Esophagus (tissue), 2 donors: ENCODE measurements at regions not wholly inside any gene's neighbourhood (a gene's known extent, or its start where the extent isn't known, plus 50 kb on each side); places are given as distances from the start of the nearest gene placed in this dataset.

Experiments
- H3K27ac ChIP-seq, 2 donors: one replicate each; pipeline ENCODE4 v1.5.1; 2013; ENCODE audit warnings: low read depth in 2 of 2, mild to moderate bottlenecking in 2 of 2, inconsistent platforms in 1 of 2, low read length in 1 of 2, moderate library complexity in 1 of 2
- H3K27me3 ChIP-seq, 2 donors: one replicate each; pipeline ENCODE4 v1.6.1; 2013; ENCODE audit warnings: low read length in 2 of 2, control low read depth in 1 of 2, mild to moderate bottlenecking in 1 of 2; ENCODE audit not compliant: insufficient read depth in 2 of 2, control insufficient read depth in 1 of 2
- H3K36me3 ChIP-seq, 2 donors: one replicate each; pipeline ENCODE4 v1.6.1; 2013; ENCODE audit warnings: low read length in 1 of 2; ENCODE audit not compliant: control insufficient read depth in 2 of 2, insufficient read depth in 2 of 2
- H3K4me1 ChIP-seq, 2 donors: one replicate each; pipeline ENCODE4 v1.6.1; 2013; ENCODE audit warnings: low read length in 1 of 2; ENCODE audit not compliant: control insufficient read depth in 2 of 2, insufficient read depth in 2 of 2
- H3K4me3 ChIP-seq, 2 donors: one replicate each; pipeline ENCODE4 v1.5.1; 2013; ENCODE audit warnings: low read length in 2 of 2, mild to moderate bottlenecking in 2 of 2, low read depth in 1 of 2, moderate library complexity in 1 of 2
- H3K9me3 ChIP-seq, 2 donors: one replicate each; pipeline ENCODE4 v1.6.1; 2013; ENCODE audit warnings: mild to moderate bottlenecking in 2 of 2, low read depth in 1 of 2, low read length in 1 of 2, moderate library complexity in 1 of 2; ENCODE audit not compliant: control insufficient read depth in 2 of 2, insufficient read depth in 1 of 2
- WGBS, 2 donors: extraction: QIAGEN DNeasy Blood & Tissue Kit; methylation state at CpG; one replicate each; pipeline ENCODE4 v1.1.7; 2013; 5-methylcytosine and 5-hydroxymethylcytosine counted together
- donor health status: healthy with polysubstance abuse.
- donor health status: Bipolar disorder and iron deficiency.

DNA sequence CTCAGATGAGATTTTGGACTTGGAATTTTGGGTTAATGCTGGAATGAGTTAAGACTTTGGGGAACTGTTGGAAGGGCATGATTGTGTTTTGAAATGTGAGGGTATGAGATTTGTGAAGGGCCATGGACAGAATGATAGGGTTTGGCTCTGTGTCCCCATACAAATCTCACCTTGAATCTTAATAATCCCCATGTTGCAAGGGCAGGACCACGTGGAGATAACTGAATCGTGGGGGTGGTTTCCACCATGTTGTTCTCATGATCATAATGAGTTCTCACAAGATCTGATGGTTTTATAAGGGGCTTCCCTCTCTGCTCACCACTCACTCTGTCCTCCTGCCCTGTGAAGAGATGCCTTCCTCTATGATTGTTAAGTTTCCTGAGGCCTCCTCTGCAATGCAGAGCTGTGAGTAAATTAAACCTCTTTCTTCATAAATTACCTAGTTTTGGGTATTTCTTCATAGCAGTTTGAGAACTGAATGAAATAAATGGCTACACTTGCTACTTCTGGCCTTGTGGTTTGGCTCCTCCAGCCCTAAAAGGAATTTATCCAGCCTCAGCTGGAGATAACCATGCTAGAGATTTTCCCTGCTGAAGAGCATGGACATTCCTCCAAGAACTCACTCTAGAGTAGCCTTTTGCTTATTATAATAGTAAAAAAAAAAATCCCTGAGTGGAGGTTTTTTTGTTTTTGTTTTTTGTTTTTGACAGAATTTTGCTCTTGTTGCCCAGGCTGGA is 144.3 kb upstream of the TFPI start:
- no peaks in the 10 kb centered on the region for H3K4me1 ChIP-seq
- H3K9me3 ChIP-seq: no peaks in the 10 kb centered on the region
- WGBS, 2 donors: 70 to 79% methylated on average over 2 of the region's 2 CpGs
- H3K27me3 ChIP-seq: no peaks in the 10 kb centered on the region
- H3K36me3 ChIP-seq: no peaks in the 10 kb centered on the region
- H3K4me3 ChIP-seq: no peak overlapping the region
- no peak overlapping the region for H3K27ac ChIP-seq

DNA sequence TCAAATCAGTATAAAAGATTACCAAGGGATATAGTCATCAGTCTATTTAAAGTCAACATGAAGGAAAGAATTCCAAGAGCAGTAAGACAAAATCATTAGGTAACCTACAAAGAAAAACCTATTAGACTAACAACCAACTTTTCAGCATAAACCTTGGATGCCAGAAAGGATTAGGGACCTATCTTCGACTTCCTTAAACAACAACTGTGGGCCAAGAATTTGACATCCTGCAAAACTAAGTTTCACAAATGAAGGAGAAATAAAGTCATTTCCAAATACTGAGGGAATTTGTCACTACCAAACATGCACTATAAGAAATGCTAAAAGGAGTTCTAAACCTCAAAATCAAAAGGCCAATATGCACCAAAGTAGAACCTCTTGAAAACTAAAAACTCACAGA is 147.9 kb upstream of the TFPI start:
- Histone ChIP-seq H3K4me1 (no peaks in the 10 kb centered on the region), H3K4me3 (no peak overlapping the region), H3K36me3 (no peaks in the 10 kb centered on the region), H3K9me3 (no peaks in the 10 kb centered on the region), H3K27ac (no peak overlapping the region), H3K27me3 (no peaks in the 10 kb centered on the region)
- 39 to 43% methylated on average over 1 of the region's 1 CpG for WGBS, 2 donors

DNA sequence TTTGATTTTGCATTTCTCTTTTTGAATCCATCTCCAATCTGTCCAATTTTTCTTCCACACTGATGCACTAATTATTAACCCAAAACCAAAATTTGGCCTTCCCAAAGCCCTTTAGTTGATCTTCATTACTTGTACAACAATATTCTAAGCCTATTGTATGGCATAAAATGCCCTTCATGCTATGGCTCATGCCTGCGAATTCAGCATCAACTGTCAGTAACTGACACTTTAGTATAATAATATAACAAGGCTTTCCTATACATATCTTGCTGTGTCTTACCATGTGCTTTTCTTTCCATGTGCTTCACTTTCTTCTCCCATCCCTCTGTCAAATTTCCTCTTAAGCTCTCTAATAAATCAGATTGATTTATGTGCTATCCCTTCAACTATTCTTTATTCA is 154.0 kb upstream of the TFPI start:
- Histone ChIP-seq H3K27ac (no peak overlapping the region), H3K9me3 (no peaks in the 10 kb centered on the region), H3K27me3 (no peaks in the 10 kb centered on the region), H3K4me1 (no peaks in the 10 kb centered on the region), H3K36me3 (no peaks in the 10 kb centered on the region), H3K4me3 (no peak overlapping the region)
- 92 to 93% methylated on average over 1 of the region's 1 CpG for WGBS, 2 donors

DNA sequence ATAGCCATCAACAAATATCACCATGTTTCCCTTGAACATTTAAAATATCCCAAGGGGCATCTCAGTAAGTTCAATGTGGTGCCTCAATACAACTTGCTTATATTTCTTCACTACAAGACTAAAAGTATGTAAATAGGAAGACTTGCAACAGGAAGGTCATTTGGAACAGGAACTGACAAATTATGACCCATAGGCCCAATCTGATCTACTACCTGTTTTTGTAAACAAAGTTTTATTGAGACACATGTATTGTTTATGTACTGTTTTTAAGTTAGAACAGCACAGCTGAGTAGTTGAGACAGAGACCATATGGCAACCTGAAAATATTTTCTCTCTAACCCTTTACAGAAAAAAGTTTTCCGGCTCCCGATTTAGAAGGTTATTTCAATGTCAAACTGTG is 154.8 kb upstream of the TFPI start:
- Histone ChIP-seq H3K27me3 (no peaks in the 10 kb centered on the region), H3K27ac (no peak overlapping the region), H3K4me3 (no peak overlapping the region), H3K36me3 (no peaks in the 10 kb centered on the region), H3K4me1 (no peaks in the 10 kb centered on the region), H3K9me3 (no peaks in the 10 kb centered on the region)
- 89 to 96% methylated on average over 2 of the region's 2 CpGs for WGBS, 2 donors

DNA sequence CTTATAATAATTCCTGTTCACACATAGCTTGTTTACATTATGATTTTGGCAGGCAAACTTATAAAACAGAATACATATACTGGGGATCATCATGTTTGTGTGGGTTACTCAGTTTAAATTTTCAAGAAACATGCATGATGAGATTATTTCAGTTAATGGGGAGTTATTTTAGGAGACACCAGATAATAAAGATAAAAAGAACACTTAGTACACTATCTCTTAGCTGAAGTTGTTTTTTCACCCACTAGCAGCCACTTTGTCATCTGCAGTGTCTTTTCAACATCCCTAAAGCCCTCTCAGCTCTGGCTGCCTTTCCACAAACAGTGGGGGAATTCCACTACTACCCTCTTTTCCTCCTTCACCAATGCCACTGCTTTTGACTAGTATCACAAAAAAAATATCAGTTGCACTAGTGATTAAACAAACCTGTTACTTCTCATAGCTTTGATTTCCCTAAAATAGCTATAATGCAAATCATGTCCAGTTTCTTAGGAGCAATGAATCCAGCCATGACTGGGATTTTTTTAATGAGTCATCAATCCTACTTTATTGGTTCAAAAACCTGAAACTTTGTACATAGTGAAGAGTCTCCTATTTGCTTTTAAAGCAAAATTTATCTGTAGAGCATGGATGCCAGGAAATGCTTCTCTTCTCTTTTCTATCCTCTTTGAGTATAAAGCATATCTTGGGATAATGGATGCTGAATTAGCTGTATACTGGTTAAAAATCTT is 156.7 kb upstream of the TFPI start:
- Histone ChIP-seq H3K4me1 (no peaks in the 10 kb centered on the region), H3K9me3 (no peaks in the 10 kb centered on the region), H3K36me3 (no peaks in the 10 kb centered on the region), H3K27me3 (no peaks in the 10 kb centered on the region), H3K4me3 (no peak overlapping the region), H3K27ac (no peak overlapping the region)

DNA sequence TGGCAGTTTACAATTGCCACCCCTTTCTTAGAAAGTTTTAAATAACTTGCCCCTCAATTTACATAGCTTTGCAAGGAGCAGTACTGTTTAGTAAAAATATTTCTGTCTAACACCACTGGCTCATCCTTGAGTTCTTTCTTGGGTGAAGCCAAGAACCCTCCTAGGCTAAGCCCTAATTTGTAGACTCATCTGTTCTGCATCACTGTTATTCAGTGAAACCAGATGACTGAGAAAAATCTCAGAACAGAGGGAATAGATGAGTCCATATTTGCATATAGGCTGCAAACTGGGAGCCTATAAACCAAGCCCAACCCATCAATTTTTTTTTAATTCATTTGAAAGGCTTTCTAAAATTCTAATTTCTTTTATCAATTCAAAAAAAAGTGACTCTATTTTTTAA is 161.4 kb upstream of the TFPI start:
- H3K4me3 ChIP-seq: no peak overlapping the region
- no peaks in the 10 kb centered on the region for H3K36me3 ChIP-seq
- H3K9me3 ChIP-seq: no peaks in the 10 kb centered on the region
- H3K27ac ChIP-seq: no peak overlapping the region
- no peaks in the 10 kb centered on the region for H3K27me3 ChIP-seq
- H3K4me1 ChIP-seq: no peaks in the 10 kb centered on the region

DNA sequence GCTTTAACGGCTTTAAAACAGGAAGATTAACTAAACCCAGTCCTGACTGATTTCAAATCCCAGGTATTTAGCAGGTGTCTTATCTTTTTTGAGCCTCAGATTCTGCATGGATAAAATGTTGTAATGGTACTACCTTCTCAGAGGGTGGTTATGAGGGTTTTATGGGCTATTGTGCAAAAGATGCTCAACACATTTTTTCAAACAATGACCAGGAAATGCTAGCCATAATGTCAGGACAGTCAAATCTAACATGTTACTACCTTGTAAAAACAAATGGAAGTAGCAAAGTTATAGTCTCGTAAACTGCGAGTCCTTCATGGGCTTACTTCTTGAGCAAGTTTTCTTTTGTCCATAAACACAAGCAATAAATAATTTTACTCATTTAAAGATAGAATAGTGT is 162.1 kb upstream of the TFPI start:
- no peak overlapping the region for H3K27ac ChIP-seq
- no peak overlapping the region for H3K4me3 ChIP-seq
- WGBS, 2 donors: 90 to 93% methylated on average over 3 of the region's 3 CpGs
- H3K36me3 ChIP-seq: no peaks in the 10 kb centered on the region
- H3K27me3 ChIP-seq: no peaks in the 10 kb centered on the region
- H3K4me1 ChIP-seq: no peaks in the 10 kb centered on the region
- H3K9me3 ChIP-seq: no peaks in the 10 kb centered on the region

DNA sequence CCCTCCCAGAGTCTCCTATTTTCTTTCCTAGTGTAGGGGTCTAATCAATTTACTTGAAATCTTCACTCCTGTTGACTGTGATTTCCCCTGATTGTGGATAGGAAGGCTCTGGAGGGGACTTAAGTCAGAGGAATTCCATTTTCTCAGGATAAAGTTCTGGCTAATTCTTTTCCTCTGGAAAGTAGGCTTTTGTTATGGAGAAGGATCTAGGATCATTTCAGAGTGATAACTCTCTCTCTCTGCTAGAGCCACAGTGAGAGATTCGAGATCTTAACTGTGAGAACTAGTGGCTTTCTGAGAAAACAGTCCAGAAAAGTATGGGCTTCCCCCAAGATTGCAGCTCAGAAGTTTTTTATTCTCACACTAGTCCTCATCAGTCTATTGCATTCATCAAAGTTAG is 163.9 kb upstream of the TFPI start:
- no peak overlapping the region for H3K4me3 ChIP-seq
- H3K36me3 ChIP-seq: no peaks in the 10 kb centered on the region
- H3K4me1 ChIP-seq: no peaks in the 10 kb centered on the region
- no peaks in the 10 kb centered on the region for H3K27me3 ChIP-seq
- no peaks in the 10 kb centered on the region for H3K9me3 ChIP-seq
- no peak overlapping the region for H3K27ac ChIP-seq
- WGBS, 2 donors: 44 to 57% methylated on average over 1 of the region's 1 CpG

DNA sequence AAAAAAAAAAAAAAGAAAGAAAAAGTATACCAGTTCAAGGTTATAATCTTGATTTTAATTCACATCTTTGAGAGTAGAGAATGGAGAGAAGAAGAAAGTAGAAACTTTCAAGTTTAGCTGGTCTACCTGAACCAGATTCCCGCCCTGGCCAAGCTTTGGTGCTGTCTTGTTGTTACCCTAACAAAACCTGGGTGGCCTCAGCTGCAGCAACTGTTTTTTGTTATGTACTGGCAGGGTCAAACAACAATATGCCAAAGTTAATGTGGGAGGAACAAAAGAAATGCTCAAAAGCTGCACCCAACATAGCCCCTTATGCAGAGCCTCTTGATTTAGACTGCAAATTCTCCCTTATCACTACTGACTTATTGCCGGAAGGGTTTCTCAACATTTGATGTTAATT is 165.3 kb upstream of the TFPI start:
- WGBS, 2 donors: 84 to 85% methylated on average over 2 of the region's 2 CpGs
- no peak overlapping the region for H3K27ac ChIP-seq
- H3K4me1 ChIP-seq: no peaks in the 10 kb centered on the region
- no peaks in the 10 kb centered on the region for H3K9me3 ChIP-seq
- H3K27me3 ChIP-seq: no peaks in the 10 kb centered on the region
- H3K36me3 ChIP-seq: no peaks in the 10 kb centered on the region
- no peak overlapping the region for H3K4me3 ChIP-seq

DNA sequence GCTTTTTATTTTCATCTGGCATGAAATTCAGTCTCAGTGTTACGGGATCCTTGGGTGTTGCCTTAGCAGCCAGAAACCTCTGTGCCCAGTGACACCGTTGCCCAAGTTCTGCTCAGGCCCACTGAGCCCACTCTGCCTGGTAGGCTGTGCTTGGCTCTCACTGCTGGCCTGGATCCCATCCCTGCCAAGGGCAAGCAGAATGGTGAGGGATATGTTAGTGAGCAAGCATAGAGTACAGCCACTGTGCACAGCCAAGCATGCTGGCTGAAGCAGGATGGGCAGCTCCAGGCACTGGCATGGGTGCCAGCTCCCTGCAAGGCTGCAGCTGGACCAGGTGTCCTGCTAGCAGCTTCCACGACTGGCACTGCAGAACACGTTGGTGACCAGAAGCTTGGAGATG is 194.7 kb upstream of the TFPI start:
- H3K27ac ChIP-seq: no peak overlapping the region
- no peaks in the 10 kb centered on the region for H3K36me3 ChIP-seq
- H3K4me3 ChIP-seq: no peak overlapping the region
- no peaks in the 10 kb centered on the region for H3K9me3 ChIP-seq
- no peaks in the 10 kb centered on the region for H3K27me3 ChIP-seq
- WGBS, 2 donors: 73 to 82% methylated on average over 4 of the region's 4 CpGs
- H3K4me1 ChIP-seq: no peaks in the 10 kb centered on the region
